ENCODE measurements at regions not wholly inside any gene's neighbourhood (a gene's known extent, or its start where the extent isn't known, plus 50 kb on each side); places are given as distances from the start of the nearest gene placed in this dataset.
"Not testable (repeated sequence)": the region's sequence is repeated elsewhere in the genome, so short reads cannot be mapped to it uniquely, and the experiment has no call there.

DNA sequence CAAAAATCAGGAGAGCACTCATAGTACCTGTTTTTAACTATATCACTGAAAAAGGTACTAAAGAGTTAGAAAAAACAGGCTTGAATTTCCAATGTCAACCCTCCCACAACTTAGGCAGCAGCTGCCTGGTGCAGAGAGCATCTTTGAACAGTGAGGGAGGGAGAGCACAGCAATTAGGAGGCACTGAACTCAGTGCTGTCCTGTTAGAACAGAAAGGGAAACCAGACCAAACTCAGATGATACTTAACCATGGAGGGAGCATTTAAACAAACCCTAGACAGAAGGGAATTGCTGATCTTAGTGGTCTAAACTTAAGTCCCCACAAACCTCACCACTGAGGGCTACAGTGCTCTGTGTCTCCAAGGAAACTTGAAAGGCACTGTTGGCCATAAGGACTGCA is 179.2 kb upstream of the AGTR1 start:
- Histone ChIP-seq H3K27me3 (no peaks in the 10 kb centered on the region), H3K27ac (no peak overlapping the region), H3K9me3 (peaks cover 0 to 4% (median 0%) of the 10 kb centered on the region in 3 donors), H3K36me3 (no peaks in the 10 kb centered on the region), H3K4me1 (no peaks in the 10 kb centered on the region), H3K4me3 (no peak overlapping the region)
- no peak for ATAC-seq
- TF ChIP-seq POLR2A (IDR thresholded peaks at IDR 0.05): no peak
- TF ChIP-seq POLR2AphosphoS5 (IDR thresholded peaks at IDR 0.05): no peak
- TF ChIP-seq, protein P1, sequence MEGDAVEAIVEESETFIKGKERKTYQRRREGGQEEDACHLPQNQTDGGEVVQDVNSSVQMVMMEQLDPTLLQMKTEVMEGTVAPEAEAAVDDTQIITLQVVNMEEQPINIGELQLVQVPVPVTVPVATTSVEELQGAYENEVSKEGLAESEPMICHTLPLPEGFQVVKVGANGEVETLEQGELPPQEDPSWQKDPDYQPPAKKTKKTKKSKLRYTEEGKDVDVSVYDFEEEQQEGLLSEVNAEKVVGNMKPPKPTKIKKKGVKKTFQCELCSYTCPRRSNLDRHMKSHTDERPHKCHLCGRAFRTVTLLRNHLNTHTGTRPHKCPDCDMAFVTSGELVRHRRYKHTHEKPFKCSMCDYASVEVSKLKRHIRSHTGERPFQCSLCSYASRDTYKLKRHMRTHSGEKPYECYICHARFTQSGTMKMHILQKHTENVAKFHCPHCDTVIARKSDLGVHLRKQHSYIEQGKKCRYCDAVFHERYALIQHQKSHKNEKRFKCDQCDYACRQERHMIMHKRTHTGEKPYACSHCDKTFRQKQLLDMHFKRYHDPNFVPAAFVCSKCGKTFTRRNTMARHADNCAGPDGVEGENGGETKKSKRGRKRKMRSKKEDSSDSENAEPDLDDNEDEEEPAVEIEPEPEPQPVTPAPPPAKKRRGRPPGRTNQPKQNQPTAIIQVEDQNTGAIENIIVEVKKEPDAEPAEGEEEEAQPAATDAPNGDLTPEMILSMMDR (IDR thresholded peaks at IDR 0.05): no peak
- no peak for TF ChIP-seq EP300 (IDR thresholded peaks at IDR 0.05)

DNA sequence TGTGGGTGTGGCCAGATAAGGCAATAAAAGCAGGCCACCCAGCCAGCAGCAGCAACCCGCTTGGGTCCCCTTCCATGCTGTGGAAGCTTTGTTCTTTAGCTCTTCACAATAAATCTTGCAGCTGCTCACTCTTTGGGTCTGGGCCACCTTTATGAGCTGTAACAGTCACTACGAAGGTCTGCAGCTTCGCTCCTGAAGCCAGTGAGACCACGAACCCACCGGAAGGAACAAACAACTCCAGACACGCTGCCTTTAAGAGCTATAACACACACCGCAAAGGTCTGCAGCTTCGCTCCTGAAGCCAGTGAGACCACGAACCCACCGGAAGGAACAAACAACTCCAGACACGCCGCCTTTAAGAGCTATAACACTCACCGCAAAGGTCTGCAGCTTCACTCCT is 172.1 kb upstream of the AGTR1 start:
- not testable (repeated sequence) for H3K36me3 ChIP-seq, H3K9me3 ChIP-seq, ATAC-seq, H3K27me3 ChIP-seq, H3K27ac ChIP-seq, H3K4me1 ChIP-seq, H3K4me3 ChIP-seq
- 53 to 75% methylated on average over 3 to 4 of the region's 13 CpGs for WGBS, 2 donors (ENCODE audit: low coverage in 1 of 2)

DNA sequence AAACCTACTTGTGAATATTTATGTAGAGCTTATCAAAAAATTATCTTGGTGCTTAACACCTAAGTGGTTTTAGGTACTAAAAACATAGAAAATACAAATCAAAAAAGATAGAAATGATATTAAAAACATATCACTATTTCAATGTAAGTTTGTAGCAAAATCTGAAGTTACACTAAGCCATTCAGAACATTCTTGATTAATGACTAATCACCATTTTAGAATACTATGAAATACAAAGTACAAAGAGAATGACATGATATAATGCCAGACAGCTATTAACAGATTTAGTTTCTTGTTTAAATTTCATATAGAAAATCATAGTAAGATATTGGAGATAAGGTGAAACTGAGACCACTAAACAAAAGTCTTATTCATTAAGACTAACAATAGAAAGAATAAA is 169.7 kb upstream of the AGTR1 start:
- TF ChIP-seq EP300 (IDR thresholded peaks at IDR 0.05): no peak
- no peak for TF ChIP-seq POLR2AphosphoS5 (IDR thresholded peaks at IDR 0.05)
- TF ChIP-seq, protein P1 (IDR thresholded peaks at IDR 0.05): no peak
- Histone ChIP-seq H3K4me3 (no peak overlapping the region), H3K9me3 (peaks cover 0 to 7% (median 0%) of the 10 kb centered on the region in 3 donors), H3K36me3 (no peaks in the 10 kb centered on the region), H3K27me3 (no peaks in the 10 kb centered on the region), H3K27ac (no peak overlapping the region), H3K4me1 (peaks cover 0 to 9% (median 0%) of the 10 kb centered on the region in 3 donors)
- no peak for ATAC-seq

DNA sequence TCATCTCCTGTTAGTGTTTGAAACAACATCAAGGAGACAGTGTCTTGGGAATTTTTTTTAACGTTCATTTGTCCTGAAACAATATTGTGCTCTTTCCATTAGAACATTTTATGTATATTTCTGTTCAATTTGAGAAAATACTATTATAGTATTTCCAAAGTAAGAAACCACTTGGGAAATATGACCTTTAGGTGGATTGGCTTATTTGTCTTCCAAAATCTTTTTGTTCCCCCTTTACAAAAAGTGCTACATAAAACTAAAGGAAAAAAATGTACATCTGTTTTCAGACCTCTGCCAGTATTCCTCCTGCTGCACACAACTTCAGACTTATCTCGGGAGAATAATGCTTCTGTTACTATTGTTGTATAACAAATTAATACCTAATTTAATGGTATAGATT is 165.9 kb upstream of the AGTR1 start:
- Histone ChIP-seq H3K36me3 (no peaks in the 10 kb centered on the region), H3K9me3 (peaks cover 0 to 7% (median 0%) of the 10 kb centered on the region in 3 donors), H3K27ac (no peak overlapping the region), H3K27me3 (no peaks in the 10 kb centered on the region), H3K4me1 (peaks cover 0 to 9% (median 0%) of the 10 kb centered on the region in 3 donors), H3K4me3 (no peak overlapping the region)
- ATAC-seq: no peak
- TF ChIP-seq EP300 (IDR thresholded peaks at IDR 0.05): no peak
- no peak for TF ChIP-seq POLR2AphosphoS5 (IDR thresholded peaks at IDR 0.05)
- TF ChIP-seq, protein P1 (IDR thresholded peaks at IDR 0.05): no peak
- no peak for TF ChIP-seq POLR2A (IDR thresholded peaks at IDR 0.05)
- WGBS, 2 donors (ENCODE audit: low coverage in 1 of 2): 64 to 72% methylated on average over 2 of the region's 2 CpGs

DNA sequence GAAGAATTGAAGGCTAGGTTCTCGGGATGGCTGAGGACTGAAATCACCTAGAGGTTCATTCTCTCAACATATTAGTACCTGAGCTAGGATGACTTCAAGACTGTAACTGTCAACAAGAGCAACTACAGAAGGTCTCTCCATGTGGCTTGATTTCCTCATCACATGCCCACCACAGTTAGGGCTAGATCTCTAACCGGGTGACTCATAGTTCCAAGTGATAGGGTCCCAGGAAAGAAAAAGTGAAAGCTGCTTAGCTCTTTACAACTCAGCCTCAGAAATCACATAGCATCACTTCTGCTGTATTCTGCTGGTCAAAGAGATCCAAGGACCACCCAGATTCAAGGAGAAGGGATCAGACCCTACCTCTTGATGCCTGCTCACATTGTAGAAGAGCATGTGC is 165.4 kb upstream of the AGTR1 start:
- Histone ChIP-seq H3K27me3 (no peaks in the 10 kb centered on the region), H3K36me3 (no peaks in the 10 kb centered on the region), H3K27ac (no peak overlapping the region), H3K4me1 (peaks cover 0 to 9% (median 0%) of the 10 kb centered on the region in 3 donors), H3K9me3 (peaks cover 0 to 3% (median 0%) of the 10 kb centered on the region in 3 donors), H3K4me3 (no peak overlapping the region)
- ATAC-seq: no peak
- TF ChIP-seq, protein P1 (IDR thresholded peaks at IDR 0.05): no peak
- TF ChIP-seq EP300 (IDR thresholded peaks at IDR 0.05): no peak
- no peak for TF ChIP-seq POLR2A (IDR thresholded peaks at IDR 0.05)
- TF ChIP-seq POLR2AphosphoS5 (IDR thresholded peaks at IDR 0.05): no peak
- WGBS, 2 donors (ENCODE audit: low coverage in 1 of 2): 93 to 100% methylated on average over 1 to 2 of the region's 2 CpGs

DNA sequence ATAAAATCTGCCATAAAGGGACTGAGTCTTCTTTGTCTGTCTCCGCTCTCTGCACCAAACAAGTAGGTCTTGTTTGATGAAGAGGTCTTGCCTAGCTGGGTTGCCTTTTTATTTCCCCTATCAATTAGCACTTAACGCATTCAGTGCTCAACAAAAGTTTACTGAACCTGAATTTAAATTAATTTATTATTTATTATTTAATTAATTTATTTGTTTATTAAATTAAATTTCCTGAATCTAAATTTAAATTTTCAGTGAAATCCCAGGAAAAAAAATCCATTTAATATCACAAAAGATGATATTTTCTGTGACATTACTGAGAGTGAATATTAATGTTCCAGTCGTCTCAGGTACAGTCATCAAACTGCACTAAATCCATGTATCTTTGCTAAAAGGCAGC is 164.9 kb upstream of the AGTR1 start:
- no peak for ATAC-seq
- peaks cover 0 to 9% (median 0%) of the 10 kb centered on the region in 3 donors for H3K4me1 ChIP-seq
- H3K4me3 ChIP-seq: no peak overlapping the region
- H3K27ac ChIP-seq: no peak overlapping the region
- TF ChIP-seq POLR2A (IDR thresholded peaks at IDR 0.05) (no peak), EP300 (IDR thresholded peaks at IDR 0.05) (no peak), POLR2AphosphoS5 (IDR thresholded peaks at IDR 0.05) (no peak)
- TF ChIP-seq, protein P1 (IDR thresholded peaks at IDR 0.05): no peak
- H3K27me3 ChIP-seq: no peaks in the 10 kb centered on the region
- no peaks in the 10 kb centered on the region for H3K36me3 ChIP-seq
- WGBS, 2 donors (ENCODE audit: low coverage in 1 of 2): 75 to 97% methylated on average over 3 of the region's 3 CpGs
- no peaks in the 10 kb centered on the region for H3K9me3 ChIP-seq

Data from gastroesophageal sphincter (tissue), 4 donors.